SK-N-SH (cell line): ENCODE measurements at regions not wholly inside any gene's neighbourhood (a gene's known extent, or its start where the extent isn't known, plus 50 kb on each side); places are given as distances from the start of the nearest gene placed in this dataset.

Source experiments
- CTCF ChIA-PET: fragments of 300-600, 350-600 bp; formaldehyde crosslinking; extraction: SDS; loops from one replicate; lab custom pipeline; 2021; lab: Yijun Ruan, JAX
- POLR2A ChIA-PET: fragments of 350-600 bp; sonication (Branson Sonifier 250); formaldehyde crosslinking; extraction: SDS; loops from one replicate; lab custom pipeline; 2020; ENCODE audit warnings: antibody characterized with exemption, inconsistent platforms; lab: Yijun Ruan, JAX
- DNase-seq: peaks from one replicate; pipeline ENCODE4 v3.0.0; 2012
- H2AFZ ChIP-seq: fragments of 200-600 bp; sonication (generic); 2 replicates; pipeline ENCODE4 v1.8.1; 2016; ENCODE audit warnings: antibody characterized with exemption, mild to moderate bottlenecking, low read depth
- H3F3A ChIP-seq: fragments of 200-600 bp; sonication (generic); replicated peaks from 2 replicates; pipeline ENCODE3; 2016; ENCODE audit warnings: antibody characterized with exemption, mild to moderate bottlenecking; ENCODE audit not compliant: insufficient read depth
- H3K27ac ChIP-seq, 2 experiments: fragments of 200-500 bp in 1 of 2; fragments of 200-600 bp in 1 of 2; sonication (Bioruptor generic) in 1 of 2; sonication (generic), shearing (Covaris generic) in 1 of 2; 2 replicates each; pipeline versions ENCODE4 v1.5.1 to v1.6.1; 2014 to 2016; ENCODE audit warnings: low read depth in 2 of 2, inconsistent platforms in 1 of 2, low read length in 1 of 2, mild to moderate bottlenecking in 1 of 2, mixed read lengths in 1 of 2
- H3K27me3 ChIP-seq: fragments of 200-600 bp; sonication (generic), shearing (Covaris generic); 2 replicates; pipeline ENCODE4 v1.6.1; 2016; ENCODE audit warnings: mixed run types; ENCODE audit not compliant: insufficient read depth
- H3K36me3 ChIP-seq, 2 experiments: fragments of 200-500 bp in 1 of 2; fragments of 200-600 bp in 1 of 2; sonication (Bioruptor generic) in 1 of 2; sonication (generic) in 1 of 2; replicated peaks in 1 of 2; 2 replicates each; pipeline versions ENCODE3 to v1.5.1; 2014 to 2016; ENCODE audit warnings: low read length in 1 of 2, mild to moderate bottlenecking in 1 of 2; ENCODE audit not compliant: insufficient read depth in 2 of 2, control insufficient read depth in 1 of 2
- H3K4me1 ChIP-seq, 2 experiments: fragments of 200-500 bp in 1 of 2; fragments of 200-600 bp in 1 of 2; sonication (Bioruptor generic) in 1 of 2; sonication (generic), shearing (Covaris generic) in 1 of 2; 2 replicates each; pipeline versions ENCODE4 v1.5.1 to v1.6.1; 2014 to 2016; ENCODE audit warnings: low read depth in 1 of 2, low read length in 1 of 2, mixed run types in 1 of 2; ENCODE audit not compliant: insufficient read depth in 2 of 2, control insufficient read depth in 1 of 2
- H3K4me2 ChIP-seq: fragments of 200-600 bp; sonication (generic), shearing (Covaris generic); 2 replicates; pipeline ENCODE4 v1.6.1; 2017; ENCODE audit warnings: mixed run types
- H3K4me3 ChIP-seq, 2 experiments: fragments of 200-500 bp in 1 of 2; fragments of 200-600 bp in 1 of 2; sonication (Bioruptor generic) in 1 of 2; sonication (generic), shearing (Covaris generic) in 1 of 2; 2 replicates each; pipeline versions ENCODE4 v1.5.1 to v1.8.1; 2014 to 2016; ENCODE audit warnings: low read depth in 2 of 2, inconsistent platforms in 1 of 2, low read length in 1 of 2, mild to moderate bottlenecking in 1 of 2, mixed read lengths in 1 of 2, moderate library complexity in 1 of 2
- H3K79me2 ChIP-seq: fragments of 200-600 bp; sonication (generic); 2 replicates; pipeline ENCODE4 v1.8.1; 2017; ENCODE audit warnings: mild to moderate bottlenecking; ENCODE audit not compliant: insufficient read depth
- H3K9ac ChIP-seq: fragments of 200-600 bp; sonication (generic); 2 replicates; pipeline ENCODE4 v1.6.1; 2017; ENCODE audit warnings: mixed run types
- H3K9me2 ChIP-seq: fragments of 200-600 bp; sonication (generic); 2 replicates; pipeline ENCODE4 v1.6.1; 2017; ENCODE audit warnings: mixed run types
- H3K9me3 ChIP-seq: fragments of 200-600 bp; sonication (generic); 2 replicates; pipeline ENCODE4 v1.6.1; 2017; ENCODE audit warnings: mixed run types, mild to moderate bottlenecking, moderate library complexity
- H4K20me1 ChIP-seq: fragments of 200-600 bp; sonication (generic); 2 replicates; pipeline ENCODE4 v1.6.1; 2017; ENCODE audit warnings: mild to moderate bottlenecking, mixed run types; ENCODE audit not compliant: insufficient read depth
- CHD2 ChIP-seq: fragments of 150-350 bp; IDR thresholded peaks from 2 replicates; pipeline ENCODE4 v1.6.1; 2018; ENCODE audit warnings: low read length; ENCODE audit not compliant: partially characterized antibody
- EZH2phosphoT487 ChIP-seq: fragments of 200-600 bp; sonication (generic); IDR thresholded peaks from 2 replicates; pipeline ENCODE4 v1.6.1; 2017; ENCODE audit warnings: low read depth, mixed run types, mild to moderate bottlenecking, antibody characterized with exemption, moderate library complexity, borderline replicate concordance
- FOXM1 ChIP-seq: IDR thresholded peaks from 2 replicates; pipeline ENCODE4 v1.4.0; 2012; ENCODE audit warnings: low read depth, mild to moderate bottlenecking
- NRF1 ChIP-seq: IDR thresholded peaks from 2 replicates; pipeline ENCODE4 v1.6.1; 2012; ENCODE audit warnings: low read depth, mild to moderate bottlenecking, low read length
- POLR2AphosphoS5 ChIP-seq: IDR thresholded peaks from 2 replicates; pipeline ENCODE4 v1.6.1; 2012; ENCODE audit warnings: low read depth, low read length
- SIN3A ChIP-seq: IDR thresholded peaks from 2 replicates; pipeline ENCODE4 v1.6.1; 2012; ENCODE audit warnings: low read depth, mild to moderate bottlenecking, low read length, moderate library complexity, borderline replicate concordance
- SMC3 ChIP-seq: IDR thresholded peaks from 2 replicates; pipeline ENCODE4 v1.6.1; 2012; ENCODE audit warnings: low read depth, low read length, improper control_type of control experiment
- WGBS: methylation state at CpG from one replicate; pipeline ENCODE4 v1.1.6; 2017; ENCODE audit warnings: low lambda C conversion rate; 5-methylcytosine and 5-hydroxymethylcytosine counted together
- TF ChIP-seq, protein P1 (sequence below): IDR thresholded peaks from 2 replicates; pipeline ENCODE4 v1.4.0; 2012; ENCODE audit warnings: low read depth, borderline replicate concordance
- TF ChIP-seq, protein P2 (sequence below): IDR thresholded peaks from 2 replicates; pipeline ENCODE4; 2012
- TF ChIP-seq, protein P3 (sequence below): IDR thresholded peaks from 2 replicates; pipeline ENCODE4 v1.4.0; 2012; ENCODE audit warnings: low read depth, borderline replicate concordance
- TF ChIP-seq, protein P4 (sequence below): IDR thresholded peaks from 2 replicates; pipeline ENCODE4 v1.4.0; 2012; ENCODE audit warnings: low read depth

DNA sequence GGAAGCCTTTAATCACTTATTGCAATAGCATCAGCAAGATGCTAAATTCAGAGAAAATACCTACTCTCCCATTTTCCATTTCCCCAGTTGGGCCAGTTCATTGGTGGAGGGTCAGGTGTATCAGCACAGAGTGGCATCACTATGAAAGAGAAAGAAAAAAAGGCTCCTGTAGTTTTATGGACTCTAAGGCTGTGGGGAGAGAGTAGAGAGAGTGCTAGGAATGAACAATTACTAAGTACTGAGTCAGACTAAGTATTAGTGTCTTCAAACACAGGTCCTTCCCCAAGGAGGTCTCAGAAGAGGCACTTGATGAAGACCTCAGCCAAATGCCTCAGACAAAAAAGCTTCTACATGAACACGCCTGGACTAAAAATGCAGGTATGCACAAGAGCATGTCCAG is 1061.9 kb downstream of the FSTL5 start:
- no peaks in the 10 kb centered on the region for H4K20me1 ChIP-seq
- POLR2A ChIA-PET = no interaction called here
- CTCF ChIA-PET = no interaction called here
- H3K36me3 ChIP-seq = no peaks in the 10 kb centered on the region
- no peaks in the 10 kb centered on the region for H3F3A ChIP-seq
- no peak overlapping the region for H3K9ac ChIP-seq
- H3K27me3 ChIP-seq = no peaks in the 10 kb centered on the region
- no peaks in the 10 kb centered on the region for H3K9me2 ChIP-seq
- no peak for DNase-seq
- no peak overlapping the region for H3K4me3 ChIP-seq
- no peaks in the 10 kb centered on the region for H3K9me3 ChIP-seq
- H3K27ac ChIP-seq = no peak overlapping the region
- no peak overlapping the region for H2AFZ ChIP-seq
- WGBS = 43% methylated on average over 1 of the region's 1 CpG
- no peaks in the 10 kb centered on the region for H3K79me2 ChIP-seq
- no peak overlapping the region for H3K4me2 ChIP-seq
- TF ChIP-seq POLR2AphosphoS5 = no peak
- TF ChIP-seq EZH2phosphoT487 = no peak
- TF ChIP-seq, protein P1, sequence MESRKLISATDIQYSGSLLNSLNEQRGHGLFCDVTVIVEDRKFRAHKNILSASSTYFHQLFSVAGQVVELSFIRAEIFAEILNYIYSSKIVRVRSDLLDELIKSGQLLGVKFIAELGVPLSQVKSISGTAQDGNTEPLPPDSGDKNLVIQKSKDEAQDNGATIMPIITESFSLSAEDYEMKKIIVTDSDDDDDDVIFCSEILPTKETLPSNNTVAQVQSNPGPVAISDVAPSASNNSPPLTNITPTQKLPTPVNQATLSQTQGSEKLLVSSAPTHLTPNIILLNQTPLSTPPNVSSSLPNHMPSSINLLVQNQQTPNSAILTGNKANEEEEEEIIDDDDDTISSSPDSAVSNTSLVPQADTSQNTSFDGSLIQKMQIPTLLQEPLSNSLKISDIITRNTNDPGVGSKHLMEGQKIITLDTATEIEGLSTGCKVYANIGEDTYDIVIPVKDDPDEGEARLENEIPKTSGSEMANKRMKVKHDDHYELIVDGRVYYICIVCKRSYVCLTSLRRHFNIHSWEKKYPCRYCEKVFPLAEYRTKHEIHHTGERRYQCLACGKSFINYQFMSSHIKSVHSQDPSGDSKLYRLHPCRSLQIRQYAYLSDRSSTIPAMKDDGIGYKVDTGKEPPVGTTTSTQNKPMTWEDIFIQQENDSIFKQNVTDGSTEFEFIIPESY = no peak
- no peak for TF ChIP-seq SIN3A
- TF ChIP-seq, all 33 proteins: peak for 0
- H3K4me1 ChIP-seq = no peaks in the 10 kb centered on the region

DNA sequence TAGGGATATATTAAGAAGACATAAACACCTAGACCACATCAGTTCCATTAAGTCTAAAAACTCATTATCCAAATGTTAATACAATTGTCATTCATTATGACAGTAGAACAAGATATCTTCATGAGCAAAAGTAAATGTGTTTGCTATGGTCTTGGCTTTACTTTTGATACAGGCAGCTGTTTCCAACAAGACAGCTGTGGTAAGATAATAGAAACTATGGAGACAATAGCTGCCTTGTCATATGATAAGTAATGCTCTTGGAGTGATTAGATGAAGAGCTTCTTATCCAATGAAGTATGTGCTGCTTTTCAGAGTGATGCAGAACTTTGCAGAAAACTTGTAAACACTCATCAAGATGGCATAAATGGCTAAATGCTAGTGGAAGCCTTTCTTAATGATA is 1066.0 kb downstream of the FSTL5 start:
- ChIA-PET CTCF (no interaction called here), POLR2A (interaction anchor here (0.6 kb wide), 1 partner anchor 36 kb away, joined by 3 read pairs; no protein-coding TSS in a partner anchor)
- H3K4me1 ChIP-seq = no peaks in the 10 kb centered on the region
- no peaks in the 10 kb centered on the region for H3K9me2 ChIP-seq
- H2AFZ ChIP-seq = no peak overlapping the region
- no peaks in the 10 kb centered on the region for H3K27me3 ChIP-seq
- no peaks in the 10 kb centered on the region for H3F3A ChIP-seq
- H3K9me3 ChIP-seq = no peaks in the 10 kb centered on the region
- TF ChIP-seq CHD2 (no peak), POLR2AphosphoS5 (no peak), SIN3A (no peak), SMC3 (no peak), NRF1 (no peak), FOXM1 (no peak)
- TF ChIP-seq, protein P2, sequence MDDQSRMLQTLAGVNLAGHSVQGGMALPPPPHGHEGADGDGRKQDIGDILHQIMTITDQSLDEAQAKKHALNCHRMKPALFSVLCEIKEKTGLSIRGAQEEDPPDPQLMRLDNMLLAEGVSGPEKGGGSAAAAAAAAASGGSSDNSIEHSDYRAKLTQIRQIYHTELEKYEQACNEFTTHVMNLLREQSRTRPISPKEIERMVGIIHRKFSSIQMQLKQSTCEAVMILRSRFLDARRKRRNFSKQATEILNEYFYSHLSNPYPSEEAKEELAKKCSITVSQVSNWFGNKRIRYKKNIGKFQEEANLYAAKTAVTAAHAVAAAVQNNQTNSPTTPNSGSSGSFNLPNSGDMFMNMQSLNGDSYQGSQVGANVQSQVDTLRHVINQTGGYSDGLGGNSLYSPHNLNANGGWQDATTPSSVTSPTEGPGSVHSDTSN = no peak
- TF ChIP-seq, protein P3, sequence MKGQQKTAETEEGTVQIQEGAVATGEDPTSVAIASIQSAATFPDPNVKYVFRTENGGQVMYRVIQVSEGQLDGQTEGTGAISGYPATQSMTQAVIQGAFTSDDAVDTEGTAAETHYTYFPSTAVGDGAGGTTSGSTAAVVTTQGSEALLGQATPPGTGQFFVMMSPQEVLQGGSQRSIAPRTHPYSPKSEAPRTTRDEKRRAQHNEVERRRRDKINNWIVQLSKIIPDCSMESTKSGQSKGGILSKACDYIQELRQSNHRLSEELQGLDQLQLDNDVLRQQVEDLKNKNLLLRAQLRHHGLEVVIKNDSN = no peak
- TF ChIP-seq, protein P4, sequence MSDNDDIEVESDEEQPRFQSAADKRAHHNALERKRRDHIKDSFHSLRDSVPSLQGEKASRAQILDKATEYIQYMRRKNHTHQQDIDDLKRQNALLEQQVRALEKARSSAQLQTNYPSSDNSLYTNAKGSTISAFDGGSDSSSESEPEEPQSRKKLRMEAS = no peak
- no peak overlapping the region for H3K9ac ChIP-seq
- H3K36me3 ChIP-seq = no peaks in the 10 kb centered on the region
- no peak overlapping the region for H3K4me3 ChIP-seq
- no peaks in the 10 kb centered on the region for H4K20me1 ChIP-seq
- H3K79me2 ChIP-seq = no peaks in the 10 kb centered on the region
- no peak for DNase-seq
- no peak overlapping the region for H3K4me2 ChIP-seq
- H3K27ac ChIP-seq = no peak overlapping the region
